Mucosa of descending colon (tissue), 3 donors: ENCODE measurements at regions not wholly inside any gene's neighbourhood (a gene's known extent, or its start where the extent isn't known, plus 50 kb on each side); places are given as distances from the start of the nearest gene placed in this dataset.
A peak's percentile ranks its signal among the peaks of the same experiment; 100 is the strongest.

Experiments
- ATAC-seq: fragments of 200-7000 bp; cut with Tn5 transposase; one replicate; pipeline ENCODE4 v1.9.1; 2020; ENCODE audit warnings: mild to moderate bottlenecking, moderate library complexity
- DNase-seq, 3 donors: peaks; one replicate each; pipeline ENCODE4 v3.0.0-alpha.2; 2020
- H3K36me3 ChIP-seq: fragments of 200-600 bp; one replicate; pipeline ENCODE4 v1.8.0; 2021; ENCODE audit warnings: low read depth, mild to moderate bottlenecking
- H3K4me1 ChIP-seq: fragments of 200-600 bp; one replicate; pipeline ENCODE4 v1.8.0; 2021; ENCODE audit warnings: low read depth, mild to moderate bottlenecking
- H3K4me3 ChIP-seq: fragments of 200-600 bp; one replicate; pipeline ENCODE4 v1.8.0; 2021; ENCODE audit warnings: mild to moderate bottlenecking
- H3K9me3 ChIP-seq: fragments of 200-600 bp; one replicate; pipeline ENCODE4 v1.8.0; 2021; ENCODE audit warnings: mild to moderate bottlenecking
- CTCF ChIP-seq: fragments of 200-600 bp; IDR thresholded peaks from one replicate; pipeline ENCODE4 v1.8.0; 2022; ENCODE audit warnings: antibody characterized with exemption, mild to moderate bottlenecking
- intact Hi-C, 2 donors: fragments of 100-400 bp; cut with DNase I in 1 of 2; cut with micrococcal nuclease in 1 of 2; formaldehyde crosslinking; loops; one replicate each; pipeline versions ENCODE4 v1.11.0 to v1.11.1; 2022; cut with DNase I, micrococcal nuclease
- donor health status: DM: no; HTN: no; CAD: no; lungs with moderate emphysema.
- donor health status: DM: no; HTN: no; CAD: no.
- donor health status: DM: no; HTN: yes; CAD: no.

GRCh38 chr2:134020608-134021007 lies 233.3 kb upstream of the MGAT5 start:
- Histone ChIP-seq H3K9me3 (no peaks in the 10 kb centered on the region), H3K36me3 (no peaks in the 10 kb centered on the region), H3K4me3 (no peak overlapping the region), H3K4me1 (no peaks in the 10 kb centered on the region)
- TF ChIP-seq CTCF, result no peak
- no peak for DNase-seq
- ATAC-seq, result peak; percentile 53
- intact Hi-C loops, result no loop called here

GRCh38 chr2:134021830-134022524 lies 231.9 kb upstream of the MGAT5 start:
- no peaks in the 10 kb centered on the region for H3K36me3 ChIP-seq
- no peak overlapping the region for H3K4me3 ChIP-seq
- no peaks in the 10 kb centered on the region for H3K4me1 ChIP-seq
- no peaks in the 10 kb centered on the region for H3K9me3 ChIP-seq
- no peak for TF ChIP-seq CTCF
- intact Hi-C loops, result no loop called here
- DNase-seq (no peak), ATAC-seq (no peak)

- intact Hi-C loops, result no loop called here
- no peaks in the 10 kb centered on the region for H3K9me3 ChIP-seq
- H3K36me3 ChIP-seq, result no peaks in the 10 kb centered on the region
- no peaks in the 10 kb centered on the region for H3K4me1 ChIP-seq
- DNase-seq, result no peak
- no peak for ATAC-seq
- TF ChIP-seq CTCF, result no peak
- H3K4me3 ChIP-seq, result no peak overlapping the region
Measured at GRCh38 chr2:134023854-134024253, 230.0 kb upstream of the MGAT5 start.

GRCh38 chr2:134027980-134028379 lies 225.9 kb upstream of the MGAT5 start:
- H3K36me3 ChIP-seq, result no peaks in the 10 kb centered on the region
- H3K4me1 ChIP-seq, result no peaks in the 10 kb centered on the region
- no peaks in the 10 kb centered on the region for H3K9me3 ChIP-seq
- peak; percentile 35 for ATAC-seq
- H3K4me3 ChIP-seq, result no peak overlapping the region
- intact Hi-C loops, result no loop called here
- TF ChIP-seq CTCF, result no peak
- no peak for DNase-seq

GRCh38 chr2:134029418-134029817 lies 224.5 kb upstream of the MGAT5 start:
- intact Hi-C loops, result no loop called here
- no peaks in the 10 kb centered on the region for H3K36me3 ChIP-seq
- TF ChIP-seq CTCF, result no peak
- no peaks in the 10 kb centered on the region for H3K9me3 ChIP-seq
- H3K4me1 ChIP-seq, result no peaks in the 10 kb centered on the region
- ATAC-seq (no peak), DNase-seq (no peak)
- no peak overlapping the region for H3K4me3 ChIP-seq

GRCh38 chr2:134031539-134031938 lies 222.3 kb upstream of the MGAT5 start:
- TF ChIP-seq CTCF, result no peak
- ATAC-seq (no peak), DNase-seq (no peak)
- no peaks in the 10 kb centered on the region for H3K4me1 ChIP-seq
- intact Hi-C loops, result no loop called here
- no peak overlapping the region for H3K4me3 ChIP-seq
- H3K36me3 ChIP-seq, result no peaks in the 10 kb centered on the region
- no peaks in the 10 kb centered on the region for H3K9me3 ChIP-seq
